NCI-H345 treated with DMSO at 0.1 percent for 48 hours (cell line): ENCODE measurements at regions not wholly inside any gene's neighbourhood (a gene's known extent, or its start where the extent isn't known, plus 50 kb on each side); places are given as distances from the start of the nearest gene placed in this dataset.
"Not testable (repeated sequence)": the region's sequence is repeated elsewhere in the genome, so short reads cannot be mapped to it uniquely, and the experiment has no call there.

ENCODE experiments used
- DNase-seq: peaks from one replicate; lab custom pipeline; 2025; ENCODE audit not compliant: unreplicated experiment; lab: John Stamatoyannopoulos, UW

DNA sequence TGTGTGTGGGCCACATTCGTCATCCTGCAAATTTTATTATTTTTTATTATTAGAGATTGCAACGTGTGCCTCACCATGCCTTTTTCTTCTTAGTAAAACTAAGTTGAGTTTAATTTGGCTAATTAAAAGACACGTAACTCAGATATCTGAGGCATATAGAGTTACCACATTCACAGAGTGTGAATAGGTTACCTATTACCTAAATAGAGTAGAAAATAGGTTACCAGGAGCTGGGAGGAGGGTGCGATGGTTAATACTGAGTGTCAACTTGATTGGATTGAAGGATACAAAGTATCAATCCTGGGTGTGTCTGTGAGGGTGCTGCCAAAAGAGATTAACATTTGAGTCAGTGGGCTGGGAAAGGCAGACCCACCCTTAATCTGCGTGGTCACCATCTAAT, 116.3 kb upstream of the CARD11 start:
- DNase-seq = not testable (repeated sequence)

- no peak for DNase-seq
Observed at GRCh38 chr7:3162289-3162688, 118.6 kb upstream of the CARD11 start.

GRCh38 chr7:3162798-3163197, 119.1 kb upstream of the CARD11 start:
- not testable (repeated sequence) for DNase-seq

GRCh38 chr7:3164380-3164792, 120.7 kb upstream of the CARD11 start:
- no peak for DNase-seq

DNA sequence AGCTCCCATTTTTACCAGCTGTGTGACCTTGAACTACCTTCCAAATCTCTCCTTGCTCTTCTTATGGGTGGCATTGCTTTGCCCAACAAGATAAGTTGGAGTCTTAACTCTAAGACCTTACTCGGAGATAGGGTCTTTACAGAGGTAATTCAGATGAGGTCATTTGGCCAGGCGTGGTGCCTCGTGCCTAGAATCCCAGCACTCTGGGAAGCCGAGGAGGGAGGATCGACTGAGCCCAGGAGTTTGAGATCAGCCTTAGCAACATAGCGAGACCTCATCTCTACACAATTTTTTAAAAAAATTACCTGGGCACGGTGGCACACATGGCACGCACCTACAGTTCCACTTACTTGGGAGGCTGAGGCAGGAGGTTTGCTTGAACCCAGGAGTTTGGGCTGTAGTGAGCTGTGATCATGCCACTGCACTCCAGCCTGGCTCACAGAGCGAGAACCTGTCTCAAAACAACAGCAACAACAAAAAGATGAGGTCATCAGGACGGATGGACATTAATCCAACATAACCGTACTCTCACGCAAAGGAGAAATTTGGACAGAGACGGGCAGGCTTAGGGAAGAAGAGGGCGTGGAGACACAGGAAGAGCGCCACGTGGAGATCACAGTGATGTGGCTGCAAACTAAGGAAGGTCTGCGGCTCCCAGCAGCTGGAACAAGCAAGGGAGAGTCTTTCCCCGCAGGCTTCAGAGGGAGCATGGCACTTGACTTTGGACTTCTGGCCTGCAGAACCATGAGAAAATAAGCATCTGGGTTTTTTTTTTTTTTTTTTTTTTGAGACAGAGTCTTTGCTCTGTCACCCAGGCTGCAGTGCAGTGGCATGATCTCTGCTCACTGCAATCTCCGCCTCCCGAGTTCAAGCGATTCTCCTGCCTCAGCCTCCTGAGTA, 122.3 kb upstream of the CARD11 start:
- no peak for DNase-seq

- DNase-seq = no peak
Observed at GRCh38 chr7:3167551-3167950, 123.9 kb upstream of the CARD11 start.

DNA sequence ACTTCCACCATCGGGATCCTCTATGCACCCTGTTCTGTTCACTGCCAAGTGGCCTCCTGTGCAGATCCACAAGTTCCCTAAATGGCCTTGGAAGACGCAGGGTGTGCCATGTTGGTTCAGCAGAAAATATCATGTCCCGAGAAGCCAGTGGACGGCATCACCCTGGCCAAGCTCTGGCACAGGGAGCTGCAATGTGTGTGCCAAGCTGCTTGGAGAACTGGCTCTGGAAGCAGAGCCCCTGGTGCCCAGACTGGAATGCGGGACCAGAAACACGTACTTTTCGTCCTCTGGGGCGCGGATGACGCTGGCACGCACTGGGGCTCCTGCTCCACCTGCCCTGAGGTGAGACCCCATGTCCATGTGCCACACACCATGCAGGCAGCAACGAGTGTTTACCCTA, 124.7 kb upstream of the CARD11 start:
- no peak for DNase-seq

GRCh38 chr7:3168869-3169268, 125.2 kb upstream of the CARD11 start:
- no peak for DNase-seq

DNA sequence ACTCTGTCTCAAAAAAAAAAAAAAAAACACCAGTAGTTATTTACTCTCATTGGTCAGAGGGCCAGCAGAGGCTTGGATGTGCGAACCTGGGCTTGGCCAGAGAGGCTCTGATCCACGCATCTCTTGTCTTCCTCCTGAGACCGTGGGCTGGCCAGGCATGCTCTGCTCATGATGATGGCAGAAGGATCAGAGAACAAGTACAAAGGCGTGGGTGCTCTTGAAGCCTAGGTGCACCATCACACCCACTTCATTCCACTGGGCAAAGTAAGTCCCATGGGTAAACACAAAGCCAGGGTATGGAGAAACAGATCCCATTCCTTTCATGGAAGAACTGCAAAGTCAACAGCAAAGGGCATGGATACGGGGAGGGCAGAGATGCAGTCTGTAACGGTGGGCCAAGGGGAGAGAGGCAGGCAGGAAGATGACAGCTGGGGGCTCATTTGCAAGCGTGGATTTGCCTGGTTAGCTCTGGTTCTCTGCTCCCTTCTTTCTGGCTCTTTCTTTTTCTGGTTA, 128.2 kb upstream of the SDK1 start:
- DNase-seq = no peak

GRCh38 chr7:3174515-3175284, 126.4 kb upstream of the SDK1 start:
- no peak for DNase-seq

- DNase-seq = no peak
Observed at GRCh38 chr7:3175285-3175902, 125.7 kb upstream of the SDK1 start.

GRCh38 chr7:3176112-3177000, 124.7 kb upstream of the SDK1 start:
- no peak for DNase-seq

DNA sequence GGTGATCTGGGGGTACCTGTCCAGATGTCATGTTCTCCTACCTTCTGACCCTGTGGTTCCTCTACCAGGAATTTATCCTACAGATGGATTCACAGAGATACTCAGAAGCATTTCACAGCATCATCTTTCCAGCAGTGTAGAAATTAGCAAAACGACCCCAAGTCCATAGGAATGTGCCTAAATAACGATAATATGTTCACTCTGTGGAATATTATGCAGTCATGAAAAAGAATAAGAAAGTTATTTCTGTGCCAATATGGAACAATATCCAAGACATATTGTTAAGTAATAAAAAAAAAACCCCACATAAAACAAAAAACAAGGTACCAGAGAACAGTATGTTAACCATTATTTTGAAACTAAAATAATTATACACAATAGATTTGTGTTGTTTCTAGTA, 123.8 kb upstream of the SDK1 start:
- no peak for DNase-seq

DNA sequence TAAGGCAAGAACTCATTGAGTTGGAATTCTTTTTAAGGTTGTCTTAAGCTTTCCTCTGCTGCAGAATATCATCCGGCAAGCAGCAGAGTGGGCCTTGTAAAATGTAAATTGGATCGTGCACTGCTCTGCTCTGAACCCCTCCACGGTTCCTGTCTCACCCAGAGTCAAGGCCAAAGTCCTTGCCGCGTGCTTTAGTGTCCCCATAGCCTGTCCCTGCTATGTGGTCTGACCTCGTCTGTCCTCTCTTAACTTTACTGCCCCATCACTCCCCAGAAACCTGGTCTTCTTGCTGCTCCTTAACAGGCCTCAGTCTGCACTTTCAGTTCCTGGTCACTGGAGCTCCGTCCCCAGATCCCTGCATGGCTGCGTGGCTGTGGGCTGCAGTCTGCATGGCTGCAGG, 121.6 kb upstream of the SDK1 start:
- DNase-seq = no peak

DNA sequence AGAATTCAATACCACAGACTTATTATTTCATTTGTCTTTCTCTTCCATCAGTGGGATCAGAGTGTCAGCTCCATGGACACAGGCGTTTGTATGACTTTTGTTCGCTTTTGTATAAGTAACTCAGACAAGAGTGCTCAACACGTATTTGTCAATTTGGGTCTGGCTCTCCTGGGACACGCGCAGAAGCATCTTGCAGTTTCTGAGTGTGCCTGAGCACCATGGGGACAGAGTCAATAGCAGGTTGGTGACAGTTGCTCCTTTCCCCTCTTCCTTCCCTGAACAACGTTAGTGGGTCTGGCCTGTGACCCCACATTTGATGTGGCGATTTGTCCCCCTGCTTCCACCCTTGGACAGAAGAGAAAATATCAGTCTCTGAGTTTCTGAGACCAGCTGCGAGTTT, 120.4 kb upstream of the SDK1 start:
- no peak for DNase-seq

GRCh38 chr7:3182055-3182454, 119.0 kb upstream of the SDK1 start:
- not testable (repeated sequence) for DNase-seq

GRCh38 chr7:3187444-3188040, 113.5 kb upstream of the SDK1 start:
- DNase-seq = no peak

DNA sequence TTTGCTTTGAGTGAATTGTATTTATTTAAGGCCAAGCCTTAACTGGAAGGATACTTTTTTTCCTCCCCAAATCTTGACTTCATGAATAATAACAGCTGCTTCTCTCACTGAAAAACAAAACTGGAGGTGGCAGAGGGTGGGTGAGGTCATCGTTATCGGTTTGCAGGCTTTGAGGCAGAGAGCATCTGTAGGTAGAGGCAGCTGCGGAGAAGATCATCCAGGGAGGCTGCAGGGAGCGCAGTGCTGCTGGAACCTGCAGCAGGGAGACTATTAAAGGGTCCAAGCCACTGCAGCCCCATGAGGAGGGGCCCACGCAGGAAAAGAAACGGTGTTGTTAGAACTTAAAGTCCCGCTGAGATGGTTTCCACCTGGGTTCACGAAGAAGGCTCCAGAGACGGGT, 112.1 kb upstream of the SDK1 start:
- DNase-seq = no peak

- DNase-seq = no peak
Observed at GRCh38 chr7:3191548-3191947, 109.5 kb upstream of the SDK1 start.

DNA sequence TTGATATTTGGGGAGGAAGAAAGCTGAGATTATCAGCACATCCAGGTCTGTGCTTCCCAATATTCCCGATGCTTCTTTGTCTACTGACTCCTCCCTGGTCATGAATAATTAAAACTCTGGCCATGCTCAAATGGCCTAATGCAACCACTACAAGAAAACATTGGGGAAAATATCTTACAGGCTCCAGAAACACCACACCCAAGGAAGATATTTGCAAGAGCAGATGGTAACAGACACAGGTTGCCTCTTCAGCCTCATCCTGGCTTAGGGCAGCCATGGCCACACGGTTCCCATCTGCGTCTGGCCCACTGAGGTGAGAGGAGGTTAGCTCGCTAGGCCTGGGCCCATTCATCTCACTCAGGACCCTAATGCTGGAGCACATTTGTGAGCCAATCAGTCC, 108.4 kb upstream of the SDK1 start:
- no peak for DNase-seq
